Retinal pigment epithelial cell (primary cell): ENCODE measurements at regions not wholly inside any gene's neighbourhood (a gene's known extent, or its start where the extent isn't known, plus 50 kb on each side); places are given as distances from the start of the nearest gene placed in this dataset.

ENCODE experiments used
- DNase-seq: peaks from one replicate; pipeline ENCODE4 v3.0.0-alpha.2; 2010; ENCODE audit warnings: low read depth
- H3K4me3 ChIP-seq: 2 replicates; pipeline ENCODE4 v1.5.1; 2011; ENCODE audit warnings: mild to moderate bottlenecking, low read length, control low read depth, moderate library complexity
- CTCF ChIP-seq: conservative IDR thresholded peaks from 2 replicates; pipeline ENCODE4 v1.5.1; 2011; ENCODE audit warnings: low read depth, low read length, control low read depth, inconsistent platforms

- DNase-seq: no peak
- no peak for TF ChIP-seq CTCF
- no peak overlapping the region for H3K4me3 ChIP-seq
Measured at GRCh38 chr18:14905350-14905749, 157.4 kb downstream of the ANKRD30B start.

- H3K4me3 ChIP-seq: no peak overlapping the region
- no peak for DNase-seq
- no peak for TF ChIP-seq CTCF
Measured at GRCh38 chr18:14905979-14906378, 158.0 kb downstream of the ANKRD30B start.

GRCh38 chr18:14907420-14907819 lies 159.4 kb downstream of the ANKRD30B start:
- no peak for DNase-seq
- no peak overlapping the region for H3K4me3 ChIP-seq
- no peak for TF ChIP-seq CTCF

- no peak overlapping the region for H3K4me3 ChIP-seq
- no peak for DNase-seq
- no peak for TF ChIP-seq CTCF
Measured at GRCh38 chr18:14908541-14908940, 160.6 kb downstream of the ANKRD30B start.

GRCh38 chr18:14912967-14913366 lies 165.0 kb downstream of the ANKRD30B start:
- H3K4me3 ChIP-seq: no peak overlapping the region
- no peak for TF ChIP-seq CTCF
- DNase-seq: no peak

- no peak overlapping the region for H3K4me3 ChIP-seq
- no peak for DNase-seq
- TF ChIP-seq CTCF: no peak
Measured at GRCh38 chr18:14914121-14914520, 166.1 kb downstream of the ANKRD30B start.

- no peak for TF ChIP-seq CTCF
- H3K4me3 ChIP-seq: no peak overlapping the region
- no peak for DNase-seq
Measured at GRCh38 chr18:14914771-14915170, 166.8 kb downstream of the ANKRD30B start.
